ENCODE measurements at regions not wholly inside any gene's neighbourhood (a gene's known extent, or its start where the extent isn't known, plus 50 kb on each side); places are given as distances from the start of the nearest gene placed in this dataset.
A peak's percentile ranks its signal among the peaks of the same experiment; 100 is the strongest.
"Not testable (repeated sequence)": the region's sequence is repeated elsewhere in the genome, so short reads cannot be mapped to it uniquely, and the experiment has no call there.

- H3K9ac ChIP-seq (ENCODE audit: low read length), result peak overlapping the region; percentile 43
- H3K27me3 ChIP-seq (replicated peaks; ENCODE audit: control insufficient read depth, insufficient read depth, low read length), result no peaks in the 10 kb centered on the region
- peak; percentile 99 for DNase-seq (ENCODE audit: low read depth)
Observed at GRCh38 chr10:29784175-29784773, 149.5 kb upstream of the SVIL start.

GRCh38 chr10:29783201-29783947, 148.6 kb upstream of the SVIL start:
- Histone ChIP-seq H3K4me3 (ENCODE audit: low read length) (no peak overlapping the region), H3K9me3 (ENCODE audit: control insufficient read depth, low read length) (no peaks in the 10 kb centered on the region), H3K4me1 (ENCODE audit: control insufficient read depth, insufficient read depth, low read length) (peaks cover 18% of the 10 kb centered on the region), H3K36me3 (ENCODE audit: control insufficient read depth, insufficient read depth, low read length, severe bottlenecking) (no peaks in the 10 kb centered on the region), H3K27me3 (replicated peaks; ENCODE audit: control insufficient read depth, insufficient read depth, low read length) (no peaks in the 10 kb centered on the region), H3K9ac (ENCODE audit: low read length) (no peak overlapping the region)
- peak; percentile 22 for DNase-seq (ENCODE audit: low read depth)

More at GRCh38 chr10:29784175-29784773, 149.5 kb upstream of the SVIL start:
- Histone ChIP-seq H3K36me3 (ENCODE audit: control insufficient read depth, insufficient read depth, low read length, severe bottlenecking) (no peaks in the 10 kb centered on the region), H3K4me3 (ENCODE audit: low read length) (no peak overlapping the region), H3K4me1 (ENCODE audit: control insufficient read depth, insufficient read depth, low read length) (peaks cover 18% of the 10 kb centered on the region), H3K9me3 (ENCODE audit: control insufficient read depth, low read length) (no peaks in the 10 kb centered on the region)

- H3K4me1 ChIP-seq (ENCODE audit: control insufficient read depth, insufficient read depth, low read length), result peaks cover 18% of the 10 kb centered on the region
Observed at GRCh38 chr10:29780639-29781038, 145.9 kb upstream of the SVIL start.

GRCh38 chr10:29780096-29780495, 145.3 kb upstream of the SVIL start:
- Histone ChIP-seq H3K9me3 (ENCODE audit: control insufficient read depth, low read length) (no peaks in the 10 kb centered on the region), H3K4me3 (ENCODE audit: low read length) (no peak overlapping the region), H3K4me1 (ENCODE audit: control insufficient read depth, insufficient read depth, low read length) (peaks cover 18% of the 10 kb centered on the region), H3K27me3 (replicated peaks; ENCODE audit: control insufficient read depth, insufficient read depth, low read length) (no peaks in the 10 kb centered on the region), H3K9ac (ENCODE audit: low read length) (no peak overlapping the region), H3K36me3 (ENCODE audit: control insufficient read depth, insufficient read depth, low read length, severe bottlenecking) (no peaks in the 10 kb centered on the region)
- DNase-seq (ENCODE audit: low read depth), result no peak

More at GRCh38 chr10:29780639-29781038, 145.9 kb upstream of the SVIL start:
- no peaks in the 10 kb centered on the region for H3K27me3 ChIP-seq (replicated peaks; ENCODE audit: control insufficient read depth, insufficient read depth, low read length)
- no peaks in the 10 kb centered on the region for H3K36me3 ChIP-seq (ENCODE audit: control insufficient read depth, insufficient read depth, low read length, severe bottlenecking)
- no peak overlapping the region for H3K9ac ChIP-seq (ENCODE audit: low read length)
- H3K9me3 ChIP-seq (ENCODE audit: control insufficient read depth, low read length), result no peaks in the 10 kb centered on the region
- no peak overlapping the region for H3K4me3 ChIP-seq (ENCODE audit: low read length)
- no peak for DNase-seq (ENCODE audit: low read depth)

- peaks cover 6% of the 10 kb centered on the region for H3K4me1 ChIP-seq (ENCODE audit: control insufficient read depth, insufficient read depth, low read length)
- H3K36me3 ChIP-seq (ENCODE audit: control insufficient read depth, insufficient read depth, low read length, severe bottlenecking), result no peaks in the 10 kb centered on the region
- no peaks in the 10 kb centered on the region for H3K9me3 ChIP-seq (ENCODE audit: control insufficient read depth, low read length)
- DNase-seq (ENCODE audit: low read depth), result no peak
- no peak overlapping the region for H3K4me3 ChIP-seq (ENCODE audit: low read length)
- H3K27me3 ChIP-seq (replicated peaks; ENCODE audit: control insufficient read depth, insufficient read depth, low read length), result no peaks in the 10 kb centered on the region
- H3K9ac ChIP-seq (ENCODE audit: low read length), result no peak overlapping the region
Observed at GRCh38 chr10:29776246-29776645, 141.5 kb upstream of the SVIL start.

GRCh38 chr10:29774475-29774874, 139.7 kb upstream of the SVIL start:
- DNase-seq (ENCODE audit: low read depth), result no peak
- H3K36me3 ChIP-seq (ENCODE audit: control insufficient read depth, insufficient read depth, low read length, severe bottlenecking), result no peaks in the 10 kb centered on the region
- no peak overlapping the region for H3K9ac ChIP-seq (ENCODE audit: low read length)
- peaks cover 6% of the 10 kb centered on the region for H3K4me1 ChIP-seq (ENCODE audit: control insufficient read depth, insufficient read depth, low read length)
- H3K27me3 ChIP-seq (replicated peaks; ENCODE audit: control insufficient read depth, insufficient read depth, low read length), result no peaks in the 10 kb centered on the region
- H3K4me3 ChIP-seq (ENCODE audit: low read length), result no peak overlapping the region
- no peaks in the 10 kb centered on the region for H3K9me3 ChIP-seq (ENCODE audit: control insufficient read depth, low read length)

- peaks cover 6% of the 10 kb centered on the region for H3K4me1 ChIP-seq (ENCODE audit: control insufficient read depth, insufficient read depth, low read length)
- no peak overlapping the region for H3K4me3 ChIP-seq (ENCODE audit: low read length)
- no peaks in the 10 kb centered on the region for H3K27me3 ChIP-seq (replicated peaks; ENCODE audit: control insufficient read depth, insufficient read depth, low read length)
- H3K9me3 ChIP-seq (ENCODE audit: control insufficient read depth, low read length), result no peaks in the 10 kb centered on the region
- no peaks in the 10 kb centered on the region for H3K36me3 ChIP-seq (ENCODE audit: control insufficient read depth, insufficient read depth, low read length, severe bottlenecking)
- H3K9ac ChIP-seq (ENCODE audit: low read length), result no peak overlapping the region
- DNase-seq (ENCODE audit: low read depth), result no peak
Observed at GRCh38 chr10:29773675-29774091, 138.9 kb upstream of the SVIL start.

- H3K9ac ChIP-seq (ENCODE audit: low read length), result no peak overlapping the region
- no peaks in the 10 kb centered on the region for H3K36me3 ChIP-seq (ENCODE audit: control insufficient read depth, insufficient read depth, low read length, severe bottlenecking)
- no peaks in the 10 kb centered on the region for H3K9me3 ChIP-seq (ENCODE audit: control insufficient read depth, low read length)
- no peak overlapping the region for H3K4me3 ChIP-seq (ENCODE audit: low read length)
- no peaks in the 10 kb centered on the region for H3K27me3 ChIP-seq (replicated peaks; ENCODE audit: control insufficient read depth, insufficient read depth, low read length)
- peaks cover 6% of the 10 kb centered on the region for H3K4me1 ChIP-seq (ENCODE audit: control insufficient read depth, insufficient read depth, low read length)
- DNase-seq (ENCODE audit: low read depth), result no peak
Observed at GRCh38 chr10:29772403-29772802, 137.6 kb upstream of the SVIL start.

GRCh38 chr10:29771376-29771775, 136.6 kb upstream of the SVIL start:
- Histone ChIP-seq H3K36me3 (ENCODE audit: control insufficient read depth, insufficient read depth, low read length, severe bottlenecking) (no peaks in the 10 kb centered on the region), H3K4me1 (ENCODE audit: control insufficient read depth, insufficient read depth, low read length) (peaks cover 6% of the 10 kb centered on the region), H3K9me3 (ENCODE audit: control insufficient read depth, low read length) (no peaks in the 10 kb centered on the region), H3K27me3 (replicated peaks; ENCODE audit: control insufficient read depth, insufficient read depth, low read length) (peaks cover 8% of the 10 kb centered on the region), H3K9ac (ENCODE audit: low read length) (no peak overlapping the region), H3K4me3 (ENCODE audit: low read length) (no peak overlapping the region)
- DNase-seq (ENCODE audit: low read depth), result no peak

- H3K9ac ChIP-seq (ENCODE audit: low read length); H3K4me3 ChIP-seq (ENCODE audit: low read length); H3K9me3 ChIP-seq (ENCODE audit: control insufficient read depth, low read length); DNase-seq (ENCODE audit: low read depth); H3K4me1 ChIP-seq (ENCODE audit: control insufficient read depth, insufficient read depth, low read length); H3K36me3 ChIP-seq (ENCODE audit: control insufficient read depth, insufficient read depth, low read length, severe bottlenecking): not testable (repeated sequence)
- H3K27me3 ChIP-seq (replicated peaks; ENCODE audit: control insufficient read depth, insufficient read depth, low read length), result peaks cover 13% of the 10 kb centered on the region
Observed at GRCh38 chr10:29769277-29769676, 134.5 kb upstream of the SVIL start.

GRCh38 chr10:29767968-29768367, 133.2 kb upstream of the SVIL start:
- no peak overlapping the region for H3K9ac ChIP-seq (ENCODE audit: low read length)
- peaks cover 13% of the 10 kb centered on the region for H3K27me3 ChIP-seq (replicated peaks; ENCODE audit: control insufficient read depth, insufficient read depth, low read length)
- peaks cover under 1% of the 10 kb centered on the region for H3K4me1 ChIP-seq (ENCODE audit: control insufficient read depth, insufficient read depth, low read length)
- H3K36me3 ChIP-seq (ENCODE audit: control insufficient read depth, insufficient read depth, low read length, severe bottlenecking), result no peaks in the 10 kb centered on the region
- DNase-seq (ENCODE audit: low read depth), result no peak
- H3K4me3 ChIP-seq (ENCODE audit: low read length), result no peak overlapping the region
- H3K9me3 ChIP-seq (ENCODE audit: control insufficient read depth, low read length), result no peaks in the 10 kb centered on the region
